ENCODE measurements at regions not wholly inside any gene's neighbourhood (a gene's known extent, or its start where the extent isn't known, plus 50 kb on each side); places are given as distances from the start of the nearest gene placed in this dataset.

GRCh38 chr15:96695426-96695825, 364.9 kb downstream of the NR2F2 start:
- FAIRE-seq (no peak), DNase-seq (ENCODE audit: low spot score) (no peak), ATAC-seq (no peak)
- Histone ChIP-seq H2AFZ (ENCODE audit: low read length) (no peak overlapping the region), H3K9me3 (ENCODE audit: low read length) (no peaks in the 10 kb centered on the region), H3K27me3 (ENCODE audit: control insufficient read depth in 1 of 2, insufficient read depth in 2 of 2, low read length in 2 of 2) (no peaks in the 10 kb centered on the region), H3K4me2 (ENCODE audit: low read depth, low read length) (no peak overlapping the region), H3K4me1 (ENCODE audit: insufficient read depth, low read length) (no peaks in the 10 kb centered on the region), H3K79me2 (ENCODE audit: insufficient read depth, low read length) (no peaks in the 10 kb centered on the region), H3K9ac (ENCODE audit: insufficient read depth, low read depth, low read length) (no peak overlapping the region), H3K27ac (ENCODE audit: extremely low read length, insufficient read depth, low read length) (no peak overlapping the region), H3K4me3 (replicated peaks in 1 of 3; ENCODE audit: insufficient read depth in 1 of 3, low read depth in 2 of 3, low read length in 3 of 3) (no peak overlapping the region), H3K36me3 (replicated peaks in 1 of 2; ENCODE audit: control insufficient read depth in 1 of 2, insufficient read depth in 2 of 2, low read length in 2 of 2) (no peaks in the 10 kb centered on the region), H4K20me1 (ENCODE audit: insufficient read depth, low read length) (no peaks in the 10 kb centered on the region)
- BruUV-seq (replicated peaks): no TSS peak
- intact Hi-C loops (cut with micrococcal nuclease; ENCODE audit: unreplicated experiment) (no loop called here), in situ Hi-C loops (cut with HindIII; ENCODE audit: extremely low pct_ligation_motif_present, low pct_unique_long_range_greater_than_20kb) (no loop called here)
- CTCF ChIA-PET (ENCODE audit: low intra/inter-chr PET ratio, low total read pairs): no interaction called here
- POLR2A ChIA-PET: no interaction called here
- TF ChIP-seq HDAC1 (CRISPR knock-in tag; IDR thresholded peaks at IDR 0.05): no peak
- no peak for TF ChIP-seq SNAI1 (CRISPR knock-in tag; IDR thresholded peaks at IDR 0.05; ENCODE audit: borderline replicate concordance)
- no peak for TF ChIP-seq KDM5A (IDR thresholded peaks at IDR 0.05; ENCODE audit: borderline replicate concordance, low read length)
- no peak for TF ChIP-seq ZNF337 (CRISPR knock-in tag; IDR thresholded peaks at IDR 0.05; ENCODE audit: borderline replicate concordance, low read depth)
- no peak for TF ChIP-seq ZNF546 (CRISPR knock-in tag; conservative IDR thresholded peaks at IDR 0.05)
- no peak for TF ChIP-seq MXD1 (CRISPR knock-in tag; IDR thresholded peaks at IDR 0.05)
- TF ChIP-seq ZNF20 (CRISPR knock-in tag; IDR thresholded peaks at IDR 0.05): no peak
- TF ChIP-seq ZNF713 (CRISPR knock-in tag; IDR thresholded peaks at IDR 0.05): no peak
- TF ChIP-seq ARNTL (CRISPR knock-in tag; IDR thresholded peaks at IDR 0.05): no peak
- TF ChIP-seq FOXJ3 (CRISPR knock-in tag; IDR thresholded peaks at IDR 0.05; ENCODE audit: borderline replicate concordance): no peak
- TF ChIP-seq REPIN1 (CRISPR knock-in tag; IDR thresholded peaks at IDR 0.05; ENCODE audit: borderline replicate concordance, low read depth): no peak
- TF ChIP-seq STAG1 (CRISPR knock-in tag; IDR thresholded peaks at IDR 0.05): no peak
- TF ChIP-seq ZNF746 (CRISPR knock-in tag; IDR thresholded peaks at IDR 0.05): no peak
- TF ChIP-seq ZNF34 (CRISPR knock-in tag; IDR thresholded peaks at IDR 0.05; ENCODE audit: borderline replicate concordance): no peak
- TF ChIP-seq PCBP1 (IDR thresholded peaks at IDR 0.05; ENCODE audit: borderline replicate concordance, low read depth, low read length): no peak
- no peak for TF ChIP-seq TBL1XR1 (IDR thresholded peaks at IDR 0.05; ENCODE audit: borderline replicate concordance, low read length, partially characterized antibody)
- TF ChIP-seq, protein P1, sequence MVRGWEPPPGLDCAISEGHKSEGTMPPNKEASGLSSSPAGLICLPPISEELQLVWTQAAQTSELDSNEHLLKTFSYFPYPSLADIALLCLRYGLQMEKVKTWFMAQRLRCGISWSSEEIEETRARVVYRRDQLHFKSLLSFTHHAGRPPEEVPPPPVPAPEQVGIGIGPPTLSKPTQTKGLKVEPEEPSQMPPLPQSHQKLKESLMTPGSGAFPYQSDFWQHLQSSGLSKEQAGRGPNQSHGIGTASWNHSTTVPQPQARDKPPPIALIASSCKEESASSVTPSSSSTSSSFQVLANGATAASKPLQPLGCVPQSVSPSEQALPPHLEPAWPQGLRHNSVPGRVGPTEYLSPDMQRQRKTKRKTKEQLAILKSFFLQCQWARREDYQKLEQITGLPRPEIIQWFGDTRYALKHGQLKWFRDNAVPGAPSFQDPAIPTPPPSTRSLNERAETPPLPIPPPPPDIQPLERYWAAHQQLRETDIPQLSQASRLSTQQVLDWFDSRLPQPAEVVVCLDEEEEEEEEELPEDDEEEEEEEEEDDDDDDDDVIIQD (CRISPR knock-in tag; IDR thresholded peaks at IDR 0.05; ENCODE audit: low read depth): no peak
- TF ChIP-seq, protein P2, sequence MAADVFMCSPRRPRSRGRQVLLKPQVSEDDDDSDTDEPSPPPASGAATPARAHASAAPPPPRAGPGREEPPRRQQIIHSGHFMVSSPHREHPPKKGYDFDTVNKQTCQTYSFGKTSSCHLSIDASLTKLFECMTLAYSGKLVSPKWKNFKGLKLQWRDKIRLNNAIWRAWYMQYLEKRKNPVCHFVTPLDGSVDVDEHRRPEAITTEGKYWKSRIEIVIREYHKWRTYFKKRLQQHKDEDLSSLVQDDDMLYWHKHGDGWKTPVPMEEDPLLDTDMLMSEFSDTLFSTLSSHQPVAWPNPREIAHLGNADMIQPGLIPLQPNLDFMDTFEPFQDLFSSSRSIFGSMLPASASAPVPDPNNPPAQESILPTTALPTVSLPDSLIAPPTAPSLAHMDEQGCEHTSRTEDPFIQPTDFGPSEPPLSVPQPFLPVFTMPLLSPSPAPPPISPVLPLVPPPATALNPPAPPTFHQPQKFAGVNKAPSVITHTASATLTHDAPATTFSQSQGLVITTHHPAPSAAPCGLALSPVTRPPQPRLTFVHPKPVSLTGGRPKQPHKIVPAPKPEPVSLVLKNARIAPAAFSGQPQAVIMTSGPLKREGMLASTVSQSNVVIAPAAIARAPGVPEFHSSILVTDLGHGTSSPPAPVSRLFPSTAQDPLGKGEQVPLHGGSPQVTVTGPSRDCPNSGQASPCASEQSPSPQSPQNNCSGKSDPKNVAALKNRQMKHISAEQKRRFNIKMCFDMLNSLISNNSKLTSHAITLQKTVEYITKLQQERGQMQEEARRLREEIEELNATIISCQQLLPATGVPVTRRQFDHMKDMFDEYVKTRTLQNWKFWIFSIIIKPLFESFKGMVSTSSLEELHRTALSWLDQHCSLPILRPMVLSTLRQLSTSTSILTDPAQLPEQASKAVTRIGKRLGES (CRISPR knock-in tag; IDR thresholded peaks at IDR 0.05; ENCODE audit: borderline replicate concordance): no peak
- no peak for TF ChIP-seq U2AF2 (IDR thresholded peaks at IDR 0.05; ENCODE audit: low read depth, low read length)

Data from HepG2 (cell line).